ENCODE measurements at regions not wholly inside any gene's neighbourhood (a gene's known extent, or its start where the extent isn't known, plus 50 kb on each side); places are given as distances from the start of the nearest gene placed in this dataset.

DNA sequence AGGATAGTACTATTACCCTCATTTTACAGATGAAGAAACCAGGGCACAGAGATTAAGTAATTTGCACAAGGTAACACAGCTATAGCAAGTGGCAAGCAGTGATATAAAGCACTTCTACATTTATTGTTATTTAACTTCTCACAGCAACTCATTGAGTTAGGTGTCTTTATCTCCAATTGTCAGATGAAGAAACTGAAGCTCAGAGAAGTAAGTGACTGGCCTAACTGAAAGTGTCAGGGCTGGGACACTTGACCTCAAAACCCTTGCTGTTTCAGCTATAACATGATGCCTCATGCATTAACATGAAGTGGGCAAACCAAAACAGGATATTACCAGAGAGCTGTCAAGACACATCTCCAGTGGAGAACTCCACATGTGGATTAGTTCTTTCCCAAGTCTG is 65.8 kb upstream of the LEKR1 start:
- DNase-seq, result no peak

GRCh38 chr3:156761007-156761406 is 65.1 kb upstream of the LEKR1 start:
- peak; percentile 64 for DNase-seq

DNA sequence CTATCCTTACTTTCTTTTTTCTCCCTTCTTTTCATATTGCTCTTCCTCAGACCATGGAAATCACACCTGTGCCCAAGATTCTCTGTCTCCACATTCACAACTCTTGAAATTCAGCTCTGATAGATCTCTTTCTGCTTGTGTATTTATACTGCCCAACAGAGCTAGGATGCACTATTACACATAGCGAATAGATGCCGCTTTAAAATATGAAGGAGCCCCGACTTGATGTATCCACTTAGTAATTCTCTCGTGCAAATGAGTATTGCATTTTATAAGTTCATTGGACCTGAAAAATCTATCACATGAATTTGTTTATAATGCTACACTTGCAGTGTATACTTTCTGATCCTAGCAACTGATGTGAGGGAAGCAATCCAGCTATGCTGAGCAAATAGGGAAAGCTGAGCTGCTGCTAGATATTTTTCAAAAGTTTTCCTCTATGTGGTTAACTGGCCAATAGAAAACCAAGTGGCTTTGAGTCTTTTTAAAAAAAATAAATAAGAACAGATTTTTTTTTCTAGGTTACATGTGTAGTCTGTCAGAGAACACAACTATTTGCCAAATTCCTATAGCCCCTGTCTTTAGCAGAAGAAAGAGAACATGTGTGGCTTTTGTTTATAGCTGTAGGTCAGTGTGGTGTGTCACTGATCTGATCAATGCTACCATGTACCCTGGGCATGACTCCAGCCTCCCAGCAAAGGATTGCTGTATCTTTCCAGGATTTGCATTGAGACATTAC is 64.3 kb upstream of the LEKR1 start:
- peak; percentile 31 for DNase-seq

DNA sequence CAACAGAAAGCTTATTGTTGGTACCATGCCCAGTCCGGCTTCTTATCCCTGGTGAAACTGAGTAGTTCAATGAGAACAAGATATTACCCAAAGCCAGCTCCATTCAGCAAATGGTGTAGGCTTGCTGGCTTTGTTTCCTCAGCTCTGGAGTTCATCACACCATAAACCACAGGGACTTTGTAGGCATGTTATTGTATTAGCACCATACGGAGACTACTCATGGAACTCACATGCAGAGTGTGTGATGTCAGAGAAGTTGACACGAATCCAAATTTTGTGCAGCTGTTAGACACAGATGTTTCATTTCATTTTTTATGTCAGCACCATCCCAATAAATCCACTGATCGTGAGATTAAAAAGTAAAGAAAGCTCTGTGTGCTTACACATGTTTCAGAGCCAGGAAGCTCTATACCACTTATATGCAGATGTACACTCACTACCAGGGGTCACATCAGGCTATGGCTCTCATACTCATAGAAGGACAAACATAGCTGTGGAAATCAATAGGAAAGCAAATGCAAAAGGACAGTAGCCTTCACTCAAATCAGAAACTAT is 63.4 kb upstream of the LEKR1 start:
- DNase-seq, result peak; percentile 83

- no peak for DNase-seq
These were observed 62.8 kb upstream of the LEKR1 start for GRCh38 chr3:156763386-156763785.

DNA sequence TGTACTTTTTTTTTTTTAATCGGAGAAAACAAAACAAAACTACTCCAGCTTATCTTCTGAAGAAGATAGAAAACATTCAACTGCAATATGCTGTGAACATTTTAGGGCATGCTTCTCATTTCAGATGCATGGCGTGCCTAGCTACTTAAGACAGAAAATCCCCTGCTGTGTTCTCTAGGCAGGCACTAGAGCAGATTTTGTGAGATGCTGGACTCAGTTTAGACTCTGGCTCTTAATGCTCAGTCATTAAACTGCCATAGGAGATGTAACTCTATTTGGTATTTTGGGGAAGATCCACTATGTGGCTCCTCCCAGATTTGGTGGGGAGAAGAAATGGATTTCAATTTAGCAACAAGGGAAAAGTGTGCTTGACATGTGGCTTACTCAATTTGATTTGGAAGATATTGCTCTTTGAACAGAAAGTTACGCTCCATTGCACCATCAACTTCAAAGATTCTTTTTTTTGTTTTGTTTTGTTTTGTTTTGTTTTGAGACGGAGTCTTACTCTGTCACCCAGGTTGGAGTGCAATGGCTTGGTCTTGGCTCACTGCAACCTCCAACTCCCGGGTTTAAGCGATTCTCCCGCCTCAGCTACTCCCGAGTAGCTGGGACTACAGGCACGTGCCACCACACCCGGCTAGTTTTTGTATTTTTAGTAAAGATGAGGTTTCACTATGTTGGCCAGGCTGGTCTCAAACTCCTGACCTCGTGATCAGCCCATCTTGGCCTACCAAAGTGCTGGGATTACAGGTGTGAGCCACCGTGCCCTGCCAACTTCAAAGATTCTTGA is 62.0 kb upstream of the LEKR1 start:
- peak; percentile 24 for DNase-seq

DNA sequence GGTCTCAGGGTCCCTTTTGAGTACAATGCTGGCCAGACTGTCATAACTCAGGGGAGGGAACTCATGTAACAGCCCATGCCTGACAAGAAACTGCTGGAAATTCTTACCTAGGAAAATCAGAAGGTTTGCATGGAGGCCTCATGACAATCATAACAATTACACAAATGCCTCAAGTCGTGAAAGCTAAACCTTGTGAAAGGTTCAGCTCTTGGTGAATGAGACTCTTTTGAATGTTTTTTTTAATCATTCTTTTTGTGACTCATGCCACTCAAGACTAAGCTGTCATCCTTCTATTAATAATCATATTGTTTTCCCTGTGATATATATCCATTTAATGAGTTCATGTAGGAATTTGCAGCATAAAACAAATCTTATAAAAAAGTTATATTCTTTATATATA is 61.4 kb upstream of the LEKR1 start:
- DNase-seq, result no peak

GRCh38 chr3:156768390-156768789 is 57.8 kb upstream of the LEKR1 start:
- DNase-seq, result no peak

- DNase-seq, result no peak
These were observed 56.2 kb upstream of the LEKR1 start for GRCh38 chr3:156769721-156770654.

DNA sequence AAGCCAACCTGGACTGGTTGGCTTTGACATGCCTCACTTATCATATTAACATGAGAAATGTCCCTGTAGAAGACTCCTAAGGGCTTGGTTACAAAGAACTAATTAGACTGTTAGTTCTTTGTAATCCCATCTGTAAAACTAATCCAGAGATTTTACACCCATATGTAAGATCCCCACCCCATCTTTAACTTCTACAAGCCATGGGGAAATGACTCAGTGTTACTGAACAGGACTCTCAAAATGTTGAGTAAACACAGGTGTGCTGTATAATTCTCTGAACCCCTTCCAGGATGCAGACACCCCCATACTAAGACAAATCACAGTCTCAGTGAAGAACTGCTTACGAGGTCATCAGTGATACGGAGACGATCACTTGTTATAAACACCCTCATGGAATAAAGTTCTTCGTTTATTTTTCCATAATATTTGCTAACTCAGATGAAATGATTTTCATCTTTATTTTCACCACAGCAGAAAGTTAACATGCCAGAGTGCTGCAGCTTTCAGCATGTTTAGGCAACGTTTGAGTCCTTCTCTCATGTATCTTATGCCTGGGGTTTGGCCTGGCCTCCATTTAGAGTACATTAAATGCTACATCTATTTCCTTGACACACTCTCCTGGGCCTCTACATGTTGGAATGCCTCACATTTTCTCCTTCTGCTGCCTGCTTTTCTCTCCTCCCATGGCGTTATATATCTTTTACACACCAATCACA is 55.3 kb upstream of the LEKR1 start:
- no peak for DNase-seq

- no peak for DNase-seq
These were observed 53.5 kb upstream of the LEKR1 start for GRCh38 chr3:156772588-156773206.

DNA sequence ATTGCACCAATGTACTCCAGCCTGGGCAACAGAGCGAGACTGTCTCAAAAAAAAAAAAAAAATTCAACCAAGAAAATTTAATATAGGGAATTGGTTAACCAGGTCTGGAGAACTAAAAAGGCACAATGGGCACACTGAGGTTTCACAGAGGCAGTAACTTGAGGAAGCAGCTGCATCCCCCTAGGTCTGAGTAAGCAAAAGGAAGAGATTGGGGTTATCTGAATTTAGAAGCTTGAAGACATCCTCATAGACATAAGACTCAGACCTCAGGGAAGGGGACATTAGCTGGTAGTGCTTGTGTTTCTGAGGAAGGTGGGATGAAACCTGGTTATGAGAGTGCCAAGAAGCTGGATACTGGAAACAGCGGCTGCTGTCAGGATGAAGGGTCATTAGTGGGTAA is 50.1 kb upstream of the LEKR1 start:
- no peak for DNase-seq
